GM13977 (cell line): ENCODE measurements at regions not wholly inside any gene's neighbourhood (a gene's known extent, or its start where the extent isn't known, plus 50 kb on each side); places are given as distances from the start of the nearest gene placed in this dataset.

Source experiments
- DNase-seq: peaks from one replicate; pipeline ENCODE4 v3.0.0; 2012; ENCODE audit warnings: low spot score
- CTCF ChIP-seq: IDR thresholded peaks from 2 replicates; pipeline ENCODE4 v1.5.1; 2012; ENCODE audit warnings: mild to moderate bottlenecking, control low read depth; ENCODE audit not compliant: insufficient read depth; ENCODE audit errors: extremely low read depth, missing control alignments
- in situ Hi-C: fragments of 300-500 bp; cut with MboI; formaldehyde crosslinking; loops from one replicate; pipeline ENCODE4 v1.12.0; 2022; ENCODE audit warnings: low sequenced_read_pairs, low pct_unique_long_range_greater_than_20kb, mixed read lengths, inconsistent platforms; ENCODE audit not compliant: unreplicated experiment

- in situ Hi-C loops: no loop called here
- no peak for TF ChIP-seq CTCF
- DNase-seq: no peak
Measured at GRCh38 chr12:80032946-80033345, 66.4 kb upstream of the OTOGL start.

- in situ Hi-C loops: no loop called here
- no peak for DNase-seq
- TF ChIP-seq CTCF: no peak
Measured at GRCh38 chr12:80031229-80031628, 68.1 kb upstream of the OTOGL start.

GRCh38 chr12:80025638-80026037 lies 73.7 kb upstream of the OTOGL start:
- no peak for TF ChIP-seq CTCF
- no peak for DNase-seq
- in situ Hi-C loops: no loop called here

GRCh38 chr12:80019691-80020090 lies 79.6 kb upstream of the OTOGL start:
- in situ Hi-C loops: no loop called here
- DNase-seq: no peak
- TF ChIP-seq CTCF: no peak

- TF ChIP-seq CTCF: no peak
- in situ Hi-C loops: no loop called here
- DNase-seq: no peak
Measured at GRCh38 chr12:80018119-80018518, 81.2 kb upstream of the OTOGL start.

GRCh38 chr12:80017261-80017870 lies 82.0 kb upstream of the OTOGL start:
- TF ChIP-seq CTCF: no peak
- in situ Hi-C loops: no loop called here
- DNase-seq: no peak

- TF ChIP-seq CTCF: no peak
- DNase-seq: no peak
- in situ Hi-C loops: no loop called here
Measured at GRCh38 chr12:80016684-80017083, 81.8 kb upstream of the PPP1R12A start.
